Panc1 (cell line): ENCODE measurements at regions not wholly inside any gene's neighbourhood (a gene's known extent, or its start where the extent isn't known, plus 50 kb on each side); places are given as distances from the start of the nearest gene placed in this dataset.

Source experiments
- ATAC-seq: fragments of 200-7000 bp; cut with Tn5 transposase; 2 replicates; pipeline ENCODE4 v1.9.1; 2020; ENCODE audit warnings: mild to moderate bottlenecking, moderate library complexity
- BruUV-seq: library from RNA; stranded (reverse); fragments of 400-500 nt; replicated peaks from 2 replicates; lab custom pipeline; 2021; lab: Mats Ljungman, UMichigan
- CTCF ChIA-PET: fragments of 300-600 bp; sonication (Branson Sonifier 250); formaldehyde crosslinking; loops from one replicate; lab custom pipeline; 2022; ENCODE audit warnings: antibody characterized with exemption; lab: Charles Lee
- POLR2A ChIA-PET: fragments of 300-600 bp; sonication (Branson Sonifier 250); formaldehyde crosslinking; loops from one replicate; lab custom pipeline; 2022; ENCODE audit warnings: antibody characterized with exemption; lab: Charles Lee
- DNase-seq: peaks from one replicate; pipeline ENCODE4 v3.0.0-alpha.2; 2010; ENCODE audit warnings: low read depth, low spot score
- H3K27ac ChIP-seq: 2 replicates; pipeline ENCODE4 v1.5.1; 2011; ENCODE audit warnings: mild to moderate bottlenecking, low read length, inconsistent platforms
- H3K27me3 ChIP-seq: fragments of 200-500 bp; sonication (Bioruptor generic); 2 replicates; pipeline ENCODE4 v1.6.0; 2014; ENCODE audit warnings: low read length, inconsistent platforms; ENCODE audit not compliant: control insufficient read depth, insufficient read depth
- H3K36me3 ChIP-seq: fragments of 200-500 bp; sonication (Bioruptor generic); 2 replicates; pipeline ENCODE4 v1.5.1; 2014; ENCODE audit warnings: inconsistent platforms, mild to moderate bottlenecking, low read length, moderate library complexity; ENCODE audit not compliant: control insufficient read depth, insufficient read depth
- H3K4me1 ChIP-seq: 2 replicates; pipeline ENCODE4 v1.5.1; 2011; ENCODE audit warnings: inconsistent platforms, mild to moderate bottlenecking, low read length, moderate library complexity; ENCODE audit not compliant: control insufficient read depth, insufficient read depth
- H3K4me3 ChIP-seq, 2 experiments: 2 replicates each; pipeline ENCODE4 v1.5.1; 2011 to 2012; ENCODE audit warnings: low read depth in 2 of 2, low read length in 2 of 2, mild to moderate bottlenecking in 2 of 2, inconsistent platforms in 1 of 2, moderate library complexity in 1 of 2
- H3K9me3 ChIP-seq: fragments of 200-500 bp; sonication (Bioruptor generic); 2 replicates; pipeline ENCODE4 v1.5.1; 2014; ENCODE audit warnings: low read depth, mild to moderate bottlenecking, inconsistent platforms, low read length, moderate library complexity; ENCODE audit not compliant: control insufficient read depth, insufficient read depth
- POLR2AphosphoS5 ChIP-seq: IDR thresholded peaks from 2 replicates; pipeline ENCODE4 v1.6.1; 2012; ENCODE audit warnings: mild to moderate bottlenecking, low read depth, low read length, moderate library complexity
- SIN3A ChIP-seq: IDR thresholded peaks from 2 replicates; pipeline ENCODE4 v1.6.1; 2012; ENCODE audit warnings: low read depth, mild to moderate bottlenecking, low read length, moderate library complexity, borderline replicate concordance; ENCODE audit not compliant: insufficient read depth
- TCF7L2 ChIP-seq: IDR thresholded peaks from 2 replicates; pipeline ENCODE4 v1.6.1; 2011; ENCODE audit warnings: mild to moderate bottlenecking, low read depth, low read length, inconsistent platforms
- in situ Hi-C: cut with HindIII; loops from 2 replicates; pipeline ENCODE4 v1.10.0; 2016; ENCODE audit warnings: low sequenced_read_pairs, low pct_unique_long_range_greater_than_20kb
- intact Hi-C: fragments of 100-400 bp; cut with micrococcal nuclease; formaldehyde crosslinking; loops from one replicate; pipeline ENCODE4 v1.10.0; 2022; ENCODE audit not compliant: unreplicated experiment
- TF ChIP-seq, protein P1 (sequence below), 2 experiments: IDR thresholded peaks; 2 replicates each; pipeline ENCODE4 v1.6.1; 2011 to 2012; ENCODE audit warnings: low read depth in 2 of 2, control low read depth in 1 of 2, low read length in 1 of 2, mild to moderate bottlenecking in 1 of 2, moderate library complexity in 1 of 2; ENCODE audit not compliant: insufficient read depth in 1 of 2
- TF ChIP-seq, protein P2 (sequence below): fragments of 450-650 bp; IDR thresholded peaks from 2 replicates; pipeline ENCODE4 v1.5.1; 2017; ENCODE audit warnings: mild to moderate bottlenecking

DNA sequence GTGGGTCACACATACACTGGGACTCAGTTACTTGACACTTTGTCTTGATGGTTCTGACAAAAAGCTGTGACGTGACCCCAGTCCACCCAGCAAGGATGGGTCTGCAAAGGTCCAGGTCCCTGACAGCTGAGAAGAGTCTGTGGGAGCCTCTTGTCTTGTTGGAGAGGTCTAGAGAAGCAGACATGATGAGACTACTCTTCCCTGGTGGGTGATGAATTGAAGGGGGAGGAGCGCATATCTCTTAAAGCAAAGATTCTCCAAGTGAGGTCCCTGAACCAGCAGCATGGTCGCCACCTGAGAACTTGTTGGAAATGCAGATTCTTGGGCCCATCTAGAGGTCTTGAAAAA, 78.5 kb upstream of the MEDAG start:
- Histone ChIP-seq H3K9me3 (no peaks in the 10 kb centered on the region), H3K4me3 (no peak overlapping the region), H3K27me3 (no peaks in the 10 kb centered on the region), H3K4me1 (peaks cover 19% of the 10 kb centered on the region), H3K36me3 (no peaks in the 10 kb centered on the region), H3K27ac (peak overlapping the region; percentile 29; the same call in 1 of the 2 replicates)
- POLR2A ChIA-PET: no interaction called here
- CTCF ChIA-PET: no interaction called here
- intact Hi-C loops (no loop called here), in situ Hi-C loops (no loop called here)
- TF ChIP-seq TCF7L2: no peak
- TF ChIP-seq, protein P1, sequence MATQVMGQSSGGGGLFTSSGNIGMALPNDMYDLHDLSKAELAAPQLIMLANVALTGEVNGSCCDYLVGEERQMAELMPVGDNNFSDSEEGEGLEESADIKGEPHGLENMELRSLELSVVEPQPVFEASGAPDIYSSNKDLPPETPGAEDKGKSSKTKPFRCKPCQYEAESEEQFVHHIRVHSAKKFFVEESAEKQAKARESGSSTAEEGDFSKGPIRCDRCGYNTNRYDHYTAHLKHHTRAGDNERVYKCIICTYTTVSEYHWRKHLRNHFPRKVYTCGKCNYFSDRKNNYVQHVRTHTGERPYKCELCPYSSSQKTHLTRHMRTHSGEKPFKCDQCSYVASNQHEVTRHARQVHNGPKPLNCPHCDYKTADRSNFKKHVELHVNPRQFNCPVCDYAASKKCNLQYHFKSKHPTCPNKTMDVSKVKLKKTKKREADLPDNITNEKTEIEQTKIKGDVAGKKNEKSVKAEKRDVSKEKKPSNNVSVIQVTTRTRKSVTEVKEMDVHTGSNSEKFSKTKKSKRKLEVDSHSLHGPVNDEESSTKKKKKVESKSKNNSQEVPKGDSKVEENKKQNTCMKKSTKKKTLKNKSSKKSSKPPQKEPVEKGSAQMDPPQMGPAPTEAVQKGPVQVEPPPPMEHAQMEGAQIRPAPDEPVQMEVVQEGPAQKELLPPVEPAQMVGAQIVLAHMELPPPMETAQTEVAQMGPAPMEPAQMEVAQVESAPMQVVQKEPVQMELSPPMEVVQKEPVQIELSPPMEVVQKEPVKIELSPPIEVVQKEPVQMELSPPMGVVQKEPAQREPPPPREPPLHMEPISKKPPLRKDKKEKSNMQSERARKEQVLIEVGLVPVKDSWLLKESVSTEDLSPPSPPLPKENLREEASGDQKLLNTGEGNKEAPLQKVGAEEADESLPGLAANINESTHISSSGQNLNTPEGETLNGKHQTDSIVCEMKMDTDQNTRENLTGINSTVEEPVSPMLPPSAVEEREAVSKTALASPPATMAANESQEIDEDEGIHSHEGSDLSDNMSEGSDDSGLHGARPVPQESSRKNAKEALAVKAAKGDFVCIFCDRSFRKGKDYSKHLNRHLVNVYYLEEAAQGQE (IDR thresholded peaks at IDR 0.05; ENCODE audit: insufficient read depth in 1 of 2, low read depth in 2 of 2, low read length in 1 of 2): no peak
- no peak for TF ChIP-seq SIN3A
- TF ChIP-seq, protein P2, sequence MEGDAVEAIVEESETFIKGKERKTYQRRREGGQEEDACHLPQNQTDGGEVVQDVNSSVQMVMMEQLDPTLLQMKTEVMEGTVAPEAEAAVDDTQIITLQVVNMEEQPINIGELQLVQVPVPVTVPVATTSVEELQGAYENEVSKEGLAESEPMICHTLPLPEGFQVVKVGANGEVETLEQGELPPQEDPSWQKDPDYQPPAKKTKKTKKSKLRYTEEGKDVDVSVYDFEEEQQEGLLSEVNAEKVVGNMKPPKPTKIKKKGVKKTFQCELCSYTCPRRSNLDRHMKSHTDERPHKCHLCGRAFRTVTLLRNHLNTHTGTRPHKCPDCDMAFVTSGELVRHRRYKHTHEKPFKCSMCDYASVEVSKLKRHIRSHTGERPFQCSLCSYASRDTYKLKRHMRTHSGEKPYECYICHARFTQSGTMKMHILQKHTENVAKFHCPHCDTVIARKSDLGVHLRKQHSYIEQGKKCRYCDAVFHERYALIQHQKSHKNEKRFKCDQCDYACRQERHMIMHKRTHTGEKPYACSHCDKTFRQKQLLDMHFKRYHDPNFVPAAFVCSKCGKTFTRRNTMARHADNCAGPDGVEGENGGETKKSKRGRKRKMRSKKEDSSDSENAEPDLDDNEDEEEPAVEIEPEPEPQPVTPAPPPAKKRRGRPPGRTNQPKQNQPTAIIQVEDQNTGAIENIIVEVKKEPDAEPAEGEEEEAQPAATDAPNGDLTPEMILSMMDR: no peak
- no peak for TF ChIP-seq POLR2AphosphoS5
- no TSS peak for BruUV-seq
- no peak for ATAC-seq
- no peak for DNase-seq

DNA sequence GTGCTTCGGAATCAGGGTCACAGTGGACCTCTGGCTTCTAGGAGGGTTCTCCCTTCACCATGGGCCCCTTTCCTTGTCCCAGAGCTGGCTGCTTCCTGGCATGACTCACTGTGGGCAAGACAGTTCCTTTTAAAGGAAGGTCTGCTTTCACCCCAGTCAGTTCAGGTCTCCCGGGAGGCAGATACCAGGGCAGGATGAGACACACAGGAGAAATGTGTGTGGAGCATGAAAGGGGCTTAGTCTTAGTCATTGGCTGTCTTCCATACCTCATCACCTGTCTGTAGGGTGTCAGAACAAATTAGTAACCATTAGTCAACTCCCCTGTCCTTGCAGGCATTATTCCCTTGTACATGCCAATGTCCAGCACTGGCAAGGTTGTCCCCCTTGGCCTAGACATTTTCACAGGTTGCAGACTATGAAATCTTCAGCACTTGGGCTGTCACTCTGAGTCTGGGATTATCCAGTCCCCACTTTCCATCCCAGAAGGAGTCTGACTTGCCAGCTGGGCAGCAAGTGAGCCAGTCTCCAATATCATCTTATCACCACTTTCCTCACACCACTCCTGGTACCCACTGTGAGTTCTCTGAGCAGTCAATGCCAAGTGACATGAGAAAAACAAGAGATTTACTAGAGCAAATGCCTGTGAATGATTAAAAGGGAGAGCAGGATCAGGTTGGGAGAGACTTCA, 76.8 kb upstream of the MEDAG start:
- Histone ChIP-seq H3K4me3 (no peak overlapping the region), H3K27me3 (no peaks in the 10 kb centered on the region), H3K27ac (peak overlapping the region; percentile 91), H3K4me1 (peaks cover 32% of the 10 kb centered on the region), H3K36me3 (no peaks in the 10 kb centered on the region), H3K9me3 (no peaks in the 10 kb centered on the region)
- ATAC-seq: no peak
- CTCF ChIA-PET: no interaction called here
- POLR2A ChIA-PET: no interaction called here
- no peak for TF ChIP-seq TCF7L2
- TF ChIP-seq, protein P2: no peak
- no peak for TF ChIP-seq SIN3A
- no peak for TF ChIP-seq POLR2AphosphoS5
- TF ChIP-seq, protein P1 (IDR thresholded peaks at IDR 0.05; ENCODE audit: insufficient read depth in 1 of 2, low read depth in 2 of 2, low read length in 1 of 2): no peak
- intact Hi-C loops: no loop called here
- in situ Hi-C loops: no loop called here
- no TSS peak for BruUV-seq
- no peak for DNase-seq
